ENCODE measurements at regions not wholly inside any gene's neighbourhood (a gene's known extent, or its start where the extent isn't known, plus 50 kb on each side); places are given as distances from the start of the nearest gene placed in this dataset.

GRCh38 chr7:156105337-156106106, 293.3 kb upstream of the SHH start:
- no peak overlapping the region for H3K9ac ChIP-seq (ENCODE audit: low read length in 3 of 3)
- intact Hi-C loops (cut with DNase I) = no loop called here
- peaks cover 0 to 5% (median 0%) of the 10 kb centered on the region in 3 donors for H3K9me3 ChIP-seq (ENCODE audit: control insufficient read depth in 2 of 3, insufficient read depth in 1 of 3, low read length in 3 of 3)
- no peak for TF ChIP-seq CTCF (IDR thresholded peaks at IDR 0.05; ENCODE audit: borderline replicate concordance, extremely low read depth, insufficient read depth)
- DNase-seq (peak in 2 of 5 donors; percentile 7 to 44), FAIRE-seq (no peak)
- H3K4me1 ChIP-seq (ENCODE audit: control insufficient read depth in 2 of 3, insufficient read depth in 2 of 3, low read depth in 1 of 3, low read length in 3 of 3) = no peaks in the 10 kb centered on the region
- H3K27me3 ChIP-seq (ENCODE audit: control insufficient read depth, insufficient read depth, low read length) = no peaks in the 10 kb centered on the region
- no peaks in the 10 kb centered on the region for H3K36me3 ChIP-seq (ENCODE audit: control insufficient read depth in 2 of 3, insufficient read depth in 3 of 3, low read length in 3 of 3)
- no peak overlapping the region for H3K4me3 ChIP-seq (ENCODE audit: low read length in 3 of 3)
- H3K27ac ChIP-seq (ENCODE audit: low read depth in 2 of 2, low read length in 2 of 2) = no peak overlapping the region

- intact Hi-C loops (cut with DNase I) = no loop called here
- H3K9ac ChIP-seq (ENCODE audit: low read length in 3 of 3) = no peak overlapping the region
- no peak overlapping the region for H3K27ac ChIP-seq (ENCODE audit: low read depth in 2 of 2, low read length in 2 of 2)
- H3K36me3 ChIP-seq (ENCODE audit: control insufficient read depth in 2 of 3, insufficient read depth in 3 of 3, low read length in 3 of 3) = no peaks in the 10 kb centered on the region
- DNase-seq = peak in 1 of 5 donors; percentile 60
- no peak for TF ChIP-seq CTCF (IDR thresholded peaks at IDR 0.05; ENCODE audit: borderline replicate concordance, extremely low read depth, insufficient read depth)
- H3K4me1 ChIP-seq (ENCODE audit: control insufficient read depth in 2 of 3, insufficient read depth in 2 of 3, low read depth in 1 of 3, low read length in 3 of 3) = no peaks in the 10 kb centered on the region
- H3K4me3 ChIP-seq (ENCODE audit: low read length in 3 of 3) = no peak overlapping the region
- H3K27me3 ChIP-seq (ENCODE audit: control insufficient read depth, insufficient read depth, low read length) = no peaks in the 10 kb centered on the region
- no peak for FAIRE-seq
- H3K9me3 ChIP-seq (ENCODE audit: control insufficient read depth in 2 of 3, insufficient read depth in 1 of 3, low read length in 3 of 3) = peaks cover 0 to 5% (median 0%) of the 10 kb centered on the region in 3 donors
Observed at GRCh38 chr7:156104501-156105336, 292.5 kb upstream of the SHH start.

GRCh38 chr7:156102267-156102666, 290.0 kb upstream of the SHH start:
- no peaks in the 10 kb centered on the region for H3K27me3 ChIP-seq (ENCODE audit: control insufficient read depth, insufficient read depth, low read length)
- no peak overlapping the region for H3K4me3 ChIP-seq (ENCODE audit: low read length in 3 of 3)
- H3K36me3 ChIP-seq (ENCODE audit: control insufficient read depth in 2 of 3, insufficient read depth in 3 of 3, low read length in 3 of 3) = no peaks in the 10 kb centered on the region
- TF ChIP-seq CTCF (IDR thresholded peaks at IDR 0.05; ENCODE audit: borderline replicate concordance, extremely low read depth, insufficient read depth) = no peak
- no peak overlapping the region for H3K9ac ChIP-seq (ENCODE audit: low read length in 3 of 3)
- no peaks in the 10 kb centered on the region for H3K4me1 ChIP-seq (ENCODE audit: control insufficient read depth in 2 of 3, insufficient read depth in 2 of 3, low read depth in 1 of 3, low read length in 3 of 3)
- H3K27ac ChIP-seq (ENCODE audit: low read depth in 2 of 2, low read length in 2 of 2) = no peak overlapping the region
- intact Hi-C loops (cut with DNase I) = no loop called here
- FAIRE-seq (no peak), DNase-seq (no peak)
- peaks cover 0 to 5% (median 0%) of the 10 kb centered on the region in 3 donors for H3K9me3 ChIP-seq (ENCODE audit: control insufficient read depth in 2 of 3, insufficient read depth in 1 of 3, low read length in 3 of 3)

All from kidney (tissue), 13 donors.